ENCODE measurements at regions not wholly inside any gene's neighbourhood (a gene's known extent, or its start where the extent isn't known, plus 50 kb on each side); places are given as distances from the start of the nearest gene placed in this dataset.

- ChIA-PET POLR2A (no interaction called here), CTCF (interaction anchor here (0.6 to 2.0 kb wide), 10 partner anchors 12 to 601 kb away, joined by 3 to 6 read pairs (median 3); no protein-coding TSS in a partner anchor)
- 23% methylated on average over 1 of the region's 1 CpG for WGBS (ENCODE audit: low lambda C conversion rate)
- H3K4me1 ChIP-seq (ENCODE audit: control insufficient read depth in 1 of 2, insufficient read depth in 2 of 2, low read depth in 1 of 2, low read length in 1 of 2), result no peaks in the 10 kb centered on the region; a peak in 1 of 4 replicates
- H4K20me1 ChIP-seq (ENCODE audit: insufficient read depth), result no peaks in the 10 kb centered on the region
- H3K9me3 ChIP-seq, result no peaks in the 10 kb centered on the region
- H3K9ac ChIP-seq, result no peak overlapping the region
- H3K4me3 ChIP-seq (ENCODE audit: low read depth in 2 of 2, low read length in 1 of 2), result no peak overlapping the region
- peak overlapping the region in 1 of 2 experiments; percentile 28; a peak in 1 of 4 replicates for H3K27ac ChIP-seq (ENCODE audit: low read depth in 2 of 2, low read length in 1 of 2)
- no peaks in the 10 kb centered on the region for H3K9me2 ChIP-seq
- H3K4me2 ChIP-seq, result no peak overlapping the region
- H3K36me3 ChIP-seq (replicated peaks in 1 of 2; ENCODE audit: control insufficient read depth in 1 of 2, insufficient read depth in 2 of 2, low read length in 1 of 2), result no peaks in the 10 kb centered on the region
- no peaks in the 10 kb centered on the region for H3K79me2 ChIP-seq (ENCODE audit: insufficient read depth)
- TF ChIP-seq SMC3 (IDR thresholded peaks at IDR 0.05; ENCODE audit: low read depth, low read length), result peak; percentile 35
- no peak for TF ChIP-seq USF1 (IDR thresholded peaks at IDR 0.05; ENCODE audit: borderline replicate concordance, low read depth)
- peak; percentile 72 for TF ChIP-seq RAD21 (IDR thresholded peaks at IDR 0.05; ENCODE audit: low read length)
- TF ChIP-seq, protein P1, sequence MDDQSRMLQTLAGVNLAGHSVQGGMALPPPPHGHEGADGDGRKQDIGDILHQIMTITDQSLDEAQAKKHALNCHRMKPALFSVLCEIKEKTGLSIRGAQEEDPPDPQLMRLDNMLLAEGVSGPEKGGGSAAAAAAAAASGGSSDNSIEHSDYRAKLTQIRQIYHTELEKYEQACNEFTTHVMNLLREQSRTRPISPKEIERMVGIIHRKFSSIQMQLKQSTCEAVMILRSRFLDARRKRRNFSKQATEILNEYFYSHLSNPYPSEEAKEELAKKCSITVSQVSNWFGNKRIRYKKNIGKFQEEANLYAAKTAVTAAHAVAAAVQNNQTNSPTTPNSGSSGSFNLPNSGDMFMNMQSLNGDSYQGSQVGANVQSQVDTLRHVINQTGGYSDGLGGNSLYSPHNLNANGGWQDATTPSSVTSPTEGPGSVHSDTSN (IDR thresholded peaks at IDR 0.05), result peak; percentile 15; the same call in 1 of the 2 replicates
- TF ChIP-seq, protein P2, sequence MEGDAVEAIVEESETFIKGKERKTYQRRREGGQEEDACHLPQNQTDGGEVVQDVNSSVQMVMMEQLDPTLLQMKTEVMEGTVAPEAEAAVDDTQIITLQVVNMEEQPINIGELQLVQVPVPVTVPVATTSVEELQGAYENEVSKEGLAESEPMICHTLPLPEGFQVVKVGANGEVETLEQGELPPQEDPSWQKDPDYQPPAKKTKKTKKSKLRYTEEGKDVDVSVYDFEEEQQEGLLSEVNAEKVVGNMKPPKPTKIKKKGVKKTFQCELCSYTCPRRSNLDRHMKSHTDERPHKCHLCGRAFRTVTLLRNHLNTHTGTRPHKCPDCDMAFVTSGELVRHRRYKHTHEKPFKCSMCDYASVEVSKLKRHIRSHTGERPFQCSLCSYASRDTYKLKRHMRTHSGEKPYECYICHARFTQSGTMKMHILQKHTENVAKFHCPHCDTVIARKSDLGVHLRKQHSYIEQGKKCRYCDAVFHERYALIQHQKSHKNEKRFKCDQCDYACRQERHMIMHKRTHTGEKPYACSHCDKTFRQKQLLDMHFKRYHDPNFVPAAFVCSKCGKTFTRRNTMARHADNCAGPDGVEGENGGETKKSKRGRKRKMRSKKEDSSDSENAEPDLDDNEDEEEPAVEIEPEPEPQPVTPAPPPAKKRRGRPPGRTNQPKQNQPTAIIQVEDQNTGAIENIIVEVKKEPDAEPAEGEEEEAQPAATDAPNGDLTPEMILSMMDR (IDR thresholded peaks at IDR 0.05), result peak; percentile 65
- no peak for TF ChIP-seq FOXM1 (IDR thresholded peaks at IDR 0.05; ENCODE audit: low read depth)
- peak; percentile 25 for DNase-seq
- no peak overlapping the region for H2AFZ ChIP-seq (ENCODE audit: low read depth)
- no peaks in the 10 kb centered on the region for H3K27me3 ChIP-seq (ENCODE audit: insufficient read depth)
- H3F3A ChIP-seq (replicated peaks; ENCODE audit: insufficient read depth), result no peaks in the 10 kb centered on the region
These were observed 460.3 kb downstream of the MID1IP1 start for GRCh38 chrX:39261446-39262147.

GRCh38 chrX:39262641-39263040 lies 461.4 kb downstream of the MID1IP1 start:
- TF ChIP-seq TEAD4 (IDR thresholded peaks at IDR 0.05; ENCODE audit: borderline replicate concordance, insufficient read depth) (no peak), GABPA (IDR thresholded peaks at IDR 0.05; ENCODE audit: low read depth) (no peak), TCF12 (IDR thresholded peaks at IDR 0.05) (no peak), JUND (IDR thresholded peaks at IDR 0.05) (no peak), SMC3 (IDR thresholded peaks at IDR 0.05; ENCODE audit: low read depth, low read length) (no peak)
- Histone ChIP-seq H3K4me1 (ENCODE audit: control insufficient read depth in 1 of 2, insufficient read depth in 2 of 2, low read depth in 1 of 2, low read length in 1 of 2) (no peaks in the 10 kb centered on the region; a peak in 1 of 4 replicates), H3K4me2 (no peak overlapping the region), H3K4me3 (ENCODE audit: low read depth in 2 of 2, low read length in 1 of 2) (no peak overlapping the region), H4K20me1 (ENCODE audit: insufficient read depth) (no peaks in the 10 kb centered on the region), H3K36me3 (replicated peaks in 1 of 2; ENCODE audit: control insufficient read depth in 1 of 2, insufficient read depth in 2 of 2, low read length in 1 of 2) (no peaks in the 10 kb centered on the region), H2AFZ (ENCODE audit: low read depth) (no peak overlapping the region), H3K9me2 (no peaks in the 10 kb centered on the region), H3K27me3 (ENCODE audit: insufficient read depth) (no peaks in the 10 kb centered on the region), H3F3A (replicated peaks; ENCODE audit: insufficient read depth) (no peaks in the 10 kb centered on the region), H3K9me3 (no peaks in the 10 kb centered on the region), H3K79me2 (ENCODE audit: insufficient read depth) (no peaks in the 10 kb centered on the region), H3K27ac (ENCODE audit: low read depth in 2 of 2, low read length in 1 of 2) (no peak overlapping the region), H3K9ac (no peak overlapping the region)
- no peak for DNase-seq
- POLR2A ChIA-PET, result no interaction called here
- 30% methylated on average over 2 of the region's 2 CpGs for WGBS (ENCODE audit: low lambda C conversion rate)
- CTCF ChIA-PET, result interaction anchor here (0.8 to 1.5 kb wide), 4 partner anchors 11 to 343 kb away, joined by 3 to 6 read pairs (median 4); no protein-coding TSS in a partner anchor
